Hypothalamus (tissue), 51 donors: ENCODE measurements at regions not wholly inside any gene's neighbourhood (a gene's known extent, or its start where the extent isn't known, plus 50 kb on each side); places are given as distances from the start of the nearest gene placed in this dataset.

Experiments
- DNase-seq, 51 donors: peaks; one replicate each; lab custom pipeline; 2025; lab: John Stamatoyannopoulos, UW

- DNase-seq = no peak
These were observed 198.7 kb upstream of the SGK1 start for GRCh38 chr6:134516582-134516981.

GRCh38 chr6:134515986-134516385 lies 198.1 kb upstream of the SGK1 start:
- no peak for DNase-seq

DNA sequence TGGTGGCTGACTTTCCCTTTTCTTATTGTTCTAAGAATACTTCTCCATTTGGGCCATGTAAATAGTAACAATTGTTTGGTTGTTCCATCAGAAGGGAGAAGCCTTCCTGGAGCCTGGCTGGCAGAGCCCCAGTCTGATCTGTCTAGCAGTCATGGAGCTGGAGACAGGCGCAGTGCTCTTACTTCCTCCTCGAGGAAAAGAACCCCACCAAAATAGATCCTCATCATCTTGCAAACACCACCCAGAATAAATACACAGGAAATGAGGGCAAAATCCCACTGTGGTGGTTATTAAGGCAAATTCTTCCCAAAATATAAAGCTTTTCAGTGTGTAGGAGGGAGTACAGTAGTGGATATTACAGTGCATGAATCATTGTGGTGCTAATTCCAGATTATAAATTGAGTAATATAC lies 195.1 kb upstream of the SGK1 start:
- peak in 23 of 51 donors; percentile 8 to 64 (median 22) for DNase-seq

GRCh38 chr6:134511984-134512683 lies 194.2 kb upstream of the SGK1 start:
- no peak for DNase-seq

DNA sequence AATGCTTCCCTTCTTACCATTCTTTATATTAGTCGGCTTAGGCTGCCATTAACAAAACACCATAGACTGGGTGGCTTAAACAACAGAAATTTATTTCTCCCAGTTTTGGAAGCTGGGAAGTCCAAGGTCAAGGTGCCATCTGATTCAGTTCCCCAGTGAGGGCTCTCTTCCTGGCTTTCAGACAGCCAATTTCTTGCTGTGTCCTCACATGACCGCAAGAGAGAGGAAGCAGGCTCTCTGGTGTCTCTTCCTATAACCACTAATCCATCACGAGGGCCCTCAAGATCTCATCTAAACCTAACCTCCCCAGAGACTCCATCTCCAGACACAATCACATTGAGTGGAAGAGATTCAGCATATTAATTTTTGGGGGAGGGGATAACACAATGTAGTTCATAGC lies 193.0 kb upstream of the SGK1 start:
- DNase-seq = no peak

- no peak for DNase-seq
These were observed 192.2 kb upstream of the SGK1 start for GRCh38 chr6:134510142-134510541.

DNA sequence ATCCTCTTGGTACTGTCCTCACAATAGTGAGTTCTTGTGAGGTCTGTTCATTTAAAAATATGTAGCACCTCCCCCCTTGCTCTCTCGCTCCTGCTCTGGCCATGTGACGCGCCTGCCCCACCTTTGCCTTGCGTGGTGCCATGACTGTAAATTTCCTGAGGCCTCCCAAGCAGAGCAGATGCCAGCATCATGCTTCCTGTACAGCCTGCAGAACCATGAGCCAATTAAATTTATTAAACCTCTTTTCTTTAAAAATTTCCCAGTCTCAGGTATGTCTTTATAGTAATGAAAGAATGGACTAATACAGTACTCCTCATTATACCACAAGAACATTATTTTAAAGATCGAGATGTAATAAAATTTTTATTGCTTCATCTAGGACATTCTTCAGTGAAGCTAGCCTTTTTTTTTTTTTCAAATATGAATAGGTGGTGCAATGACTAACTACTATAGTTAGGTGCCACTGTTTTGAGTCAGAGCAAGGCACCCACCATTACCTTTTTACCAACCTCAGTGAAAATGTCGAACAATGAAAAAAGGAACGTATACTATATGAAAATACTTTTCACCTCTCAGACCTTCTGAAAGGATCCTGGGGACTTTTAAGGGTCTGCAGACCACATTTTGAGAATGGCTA lies 191.1 kb upstream of the SGK1 start:
- no peak for DNase-seq

DNA sequence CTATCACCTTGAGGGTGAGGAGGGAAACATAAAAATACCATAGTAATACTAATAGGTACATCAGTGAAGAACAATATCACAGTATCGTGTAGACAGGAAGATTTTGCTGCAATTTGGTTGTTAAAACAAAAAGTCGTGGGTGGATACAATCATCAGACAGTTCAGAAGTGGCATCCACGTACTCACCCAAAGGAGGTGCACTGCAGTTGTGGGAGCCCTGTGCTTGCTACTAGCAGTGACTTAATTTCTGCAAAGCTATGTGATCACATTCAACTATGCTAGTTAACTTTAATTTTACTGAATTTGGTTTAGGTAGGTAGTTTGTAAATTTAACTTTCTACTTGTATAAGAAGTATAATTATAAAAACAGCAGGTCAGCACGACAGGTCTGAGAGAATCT lies 188.2 kb upstream of the SGK1 start:
- DNase-seq = no peak

DNA sequence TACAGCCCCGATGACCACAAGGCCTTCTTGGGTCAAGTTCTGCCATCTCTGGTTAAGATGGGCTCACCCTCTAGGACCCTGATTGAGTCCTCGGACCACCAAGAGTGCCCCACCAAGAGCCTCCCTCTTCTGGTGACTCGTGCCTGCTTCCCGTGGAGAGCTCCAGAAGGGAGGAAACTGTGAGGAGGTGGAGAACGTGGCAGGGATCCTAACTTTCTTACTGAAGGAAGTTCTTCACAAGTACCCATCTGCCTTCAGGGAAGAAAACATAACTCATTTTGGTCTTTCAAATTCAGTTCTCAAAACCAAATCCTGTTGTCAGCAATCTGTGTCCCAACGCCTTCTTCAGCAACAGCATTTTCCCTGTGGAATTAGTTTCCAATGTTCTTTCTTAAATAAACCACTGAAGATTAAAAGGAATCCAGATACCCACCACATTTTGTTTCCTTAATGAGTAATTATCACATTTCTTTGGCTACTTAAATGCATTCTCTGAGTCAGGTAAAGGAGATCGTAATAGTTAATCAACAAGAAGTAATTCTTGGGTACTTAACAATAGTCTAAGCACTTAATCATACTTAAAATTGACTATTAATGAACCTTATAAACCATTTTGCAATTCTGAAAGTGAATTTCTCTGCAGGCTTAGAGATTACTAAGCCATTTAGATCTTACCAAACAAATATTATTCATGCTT lies 185.8 kb upstream of the SGK1 start:
- peak in 1 of 51 donors; percentile 32 for DNase-seq

GRCh38 chr6:134502614-134503549 lies 185.0 kb upstream of the SGK1 start:
- peak in 28 of 51 donors; percentile 2 to 72 (median 38) for DNase-seq

DNA sequence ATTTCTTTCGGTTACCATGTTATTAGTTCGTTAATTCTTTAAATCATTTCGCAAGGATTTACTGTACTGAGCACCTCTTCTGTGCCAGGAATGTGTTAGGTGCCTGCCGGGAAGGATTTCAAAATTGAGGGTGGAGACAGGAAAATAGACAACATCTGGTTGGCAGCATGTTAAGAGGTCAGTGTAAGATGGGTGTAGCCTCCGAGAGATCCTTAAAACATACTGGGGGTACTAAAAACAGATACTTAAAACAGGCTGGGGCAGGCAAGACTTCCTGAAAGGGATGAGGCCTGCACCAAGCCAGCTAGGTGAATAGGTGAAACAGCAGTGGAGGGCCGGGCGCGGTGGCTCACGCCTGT lies 178.0 kb upstream of the SGK1 start:
- no peak for DNase-seq

- DNase-seq = no peak
These were observed 177.4 kb upstream of the SGK1 start for GRCh38 chr6:134495203-134495889.

DNA sequence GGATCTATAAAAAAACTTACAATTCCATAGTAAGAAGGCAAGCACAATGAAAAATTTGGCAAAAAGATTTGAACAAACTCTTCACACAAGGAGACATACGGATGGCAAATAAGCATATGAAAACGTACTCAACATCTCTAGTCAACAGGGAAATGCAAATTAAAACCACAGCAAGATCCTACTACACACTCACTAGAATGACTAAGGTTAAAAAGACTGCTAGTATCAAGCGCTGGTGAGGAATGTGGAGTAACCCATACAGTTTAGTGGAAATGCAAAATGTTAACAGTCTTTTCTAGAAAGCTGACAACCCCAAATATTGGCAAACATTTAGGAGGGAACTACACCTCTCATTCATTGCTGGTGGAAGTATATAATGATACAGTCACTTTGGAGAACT lies 175.9 kb upstream of the SGK1 start:
- DNase-seq = no peak

GRCh38 chr6:134491477-134491876 lies 173.6 kb upstream of the SGK1 start:
- DNase-seq = no peak

DNA sequence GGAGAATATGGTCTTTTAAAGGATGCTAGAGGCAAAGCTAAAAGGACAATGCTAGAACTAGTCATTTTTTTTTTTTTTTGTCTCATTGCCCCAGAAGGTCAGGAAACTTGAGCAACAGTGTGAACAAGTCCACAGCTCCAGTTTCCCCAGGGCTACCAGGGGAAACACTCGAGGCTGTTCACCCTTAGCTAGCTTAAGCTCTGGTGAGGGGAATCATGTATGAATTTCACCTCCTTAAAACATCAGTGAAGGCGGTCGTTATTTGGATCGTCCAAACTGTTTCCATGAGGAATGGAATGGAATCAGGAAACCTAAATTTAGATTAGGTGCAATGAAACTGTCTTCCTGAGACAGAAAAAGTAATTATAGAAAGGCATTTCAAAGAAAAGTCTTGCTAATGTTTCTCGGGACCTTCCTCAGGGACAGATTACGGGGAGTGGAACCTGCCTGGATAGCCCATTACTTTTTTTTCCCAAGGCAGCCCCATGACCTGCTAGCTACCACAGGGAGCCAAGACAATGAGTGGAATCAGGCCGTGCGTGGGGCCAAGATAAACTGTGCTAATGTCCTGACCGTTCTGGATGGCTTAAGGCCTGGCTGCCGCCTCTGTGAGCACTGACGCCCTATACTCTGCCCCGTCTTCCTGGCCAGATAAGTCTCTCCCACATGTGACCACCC lies 164.8 kb upstream of the SGK1 start:
- DNase-seq = no peak

GRCh38 chr6:134481966-134482365 lies 164.1 kb upstream of the SGK1 start:
- DNase-seq = no peak

- no peak for DNase-seq
These were observed 162.7 kb upstream of the SGK1 start for GRCh38 chr6:134480593-134480992.

DNA sequence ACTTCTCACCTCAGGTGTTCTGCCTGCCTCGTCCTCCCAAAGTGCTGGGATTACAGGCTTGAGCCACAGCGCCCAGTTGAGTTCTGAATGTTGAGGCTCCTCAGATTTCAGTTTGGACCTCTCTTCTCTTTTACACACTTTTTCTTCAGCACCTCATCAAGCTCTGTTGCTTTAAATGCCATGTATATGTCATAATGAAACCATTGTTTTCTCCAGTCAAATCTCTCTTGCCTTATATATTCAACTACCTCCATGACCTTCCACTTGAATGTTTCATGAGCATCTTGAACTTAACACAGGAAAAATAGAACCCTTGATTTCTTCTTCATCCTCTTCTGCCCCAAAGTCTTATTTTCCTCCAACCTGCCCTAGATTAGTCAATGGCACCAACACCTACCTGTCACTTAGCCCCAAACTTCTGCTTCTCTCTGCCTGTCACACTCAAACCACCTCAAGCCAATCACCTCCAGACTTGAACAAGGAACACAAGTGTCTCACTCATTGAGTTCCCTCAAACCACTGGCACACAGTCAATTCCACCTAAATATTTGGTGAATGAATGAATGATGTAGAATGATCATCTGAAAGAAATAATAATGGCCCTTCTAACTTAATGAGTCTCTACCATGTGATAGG lies 161.0 kb upstream of the SGK1 start:
- no peak for DNase-seq

- no peak for DNase-seq
These were observed 160.2 kb upstream of the SGK1 start for GRCh38 chr6:134477991-134478635.
